ENCODE measurements at regions not wholly inside any gene's neighbourhood (a gene's known extent, or its start where the extent isn't known, plus 50 kb on each side); places are given as distances from the start of the nearest gene placed in this dataset.

- H3K4me1 Mint-ChIP-seq, result no peaks in the 10 kb centered on the region
- H3K36me3 Mint-ChIP-seq, result no peaks in the 10 kb centered on the region
- H3K27me3 Mint-ChIP-seq, result no peaks in the 10 kb centered on the region
- no peaks in the 10 kb centered on the region for H3K36me3 ChIP-seq (ENCODE audit: control insufficient read depth, insufficient read depth, low read length)
- no peak overlapping the region for H3K4me3 Mint-ChIP-seq
- ATAC-seq (ENCODE audit: low read depth in 2 of 2), result no peak
- no peaks in the 10 kb centered on the region for H3K27me3 ChIP-seq (ENCODE audit: control insufficient read depth, insufficient read depth, low read length)
- DNase-seq, result no peak
- H3K4me3 ChIP-seq (ENCODE audit: low read depth, low read length), result no peak overlapping the region
- no peak overlapping the region for H3K27ac Mint-ChIP-seq
- H3K9me3 ChIP-seq (ENCODE audit: control insufficient read depth in 2 of 2, low read length in 2 of 2), result no peaks in the 10 kb centered on the region
- H3K27ac ChIP-seq (ENCODE audit: insufficient read depth, low read length, poor library complexity, severe bottlenecking), result no peak overlapping the region
- H3K9me3 Mint-ChIP-seq, result no peaks in the 10 kb centered on the region
- H3K4me1 ChIP-seq (ENCODE audit: control insufficient read depth, insufficient read depth, low read length, poor library complexity, severe bottlenecking), result no peaks in the 10 kb centered on the region
Measured at GRCh38 chr22:47594836-47595521, 832.5 kb downstream of the TBC1D22A start.

- Mint-ChIP-seq H3K4me3 (no peak overlapping the region), H3K27ac (no peak overlapping the region), H3K36me3 (no peaks in the 10 kb centered on the region), H3K9me3 (peaks cover 0 to 1% (median 0%) of the 10 kb centered on the region in 7 donors), H3K4me1 (no peaks in the 10 kb centered on the region), H3K27me3 (no peaks in the 10 kb centered on the region)
- ATAC-seq (ENCODE audit: low read depth in 2 of 2), result no peak
- Histone ChIP-seq H3K4me1 (ENCODE audit: control insufficient read depth, insufficient read depth, low read length, poor library complexity, severe bottlenecking) (no peaks in the 10 kb centered on the region), H3K36me3 (ENCODE audit: control insufficient read depth, insufficient read depth, low read length) (no peaks in the 10 kb centered on the region), H3K4me3 (ENCODE audit: low read depth, low read length) (no peak overlapping the region), H3K27ac (ENCODE audit: insufficient read depth, low read length, poor library complexity, severe bottlenecking) (no peak overlapping the region), H3K9me3 (ENCODE audit: control insufficient read depth in 2 of 2, low read length in 2 of 2) (no peaks in the 10 kb centered on the region), H3K27me3 (ENCODE audit: control insufficient read depth, insufficient read depth, low read length) (no peaks in the 10 kb centered on the region)
- DNase-seq, result no peak
Measured at GRCh38 chr22:47593911-47594311, 831.5 kb downstream of the TBC1D22A start.

GRCh38 chr22:47593291-47593690, 830.8 kb downstream of the TBC1D22A start:
- no peak for ATAC-seq (ENCODE audit: low read depth in 2 of 2)
- Histone ChIP-seq H3K27ac (ENCODE audit: insufficient read depth, low read length, poor library complexity, severe bottlenecking) (no peak overlapping the region), H3K36me3 (ENCODE audit: control insufficient read depth, insufficient read depth, low read length) (no peaks in the 10 kb centered on the region), H3K9me3 (ENCODE audit: control insufficient read depth in 2 of 2, low read length in 2 of 2) (no peaks in the 10 kb centered on the region), H3K4me3 (ENCODE audit: low read depth, low read length) (no peak overlapping the region), H3K27me3 (ENCODE audit: control insufficient read depth, insufficient read depth, low read length) (no peaks in the 10 kb centered on the region), H3K4me1 (ENCODE audit: control insufficient read depth, insufficient read depth, low read length, poor library complexity, severe bottlenecking) (no peaks in the 10 kb centered on the region)
- H3K27me3 Mint-ChIP-seq, result no peaks in the 10 kb centered on the region
- peaks cover 0 to 1% (median 0%) of the 10 kb centered on the region in 7 donors for H3K9me3 Mint-ChIP-seq
- DNase-seq, result no peak
- no peaks in the 10 kb centered on the region for H3K4me1 Mint-ChIP-seq
- no peak overlapping the region for H3K4me3 Mint-ChIP-seq
- no peak overlapping the region for H3K27ac Mint-ChIP-seq
- no peaks in the 10 kb centered on the region for H3K36me3 Mint-ChIP-seq

GRCh38 chr22:47592791-47593190, 830.3 kb downstream of the TBC1D22A start:
- no peaks in the 10 kb centered on the region for H3K4me1 ChIP-seq (ENCODE audit: control insufficient read depth, insufficient read depth, low read length, poor library complexity, severe bottlenecking)
- ATAC-seq (ENCODE audit: low read depth in 2 of 2), result no peak
- no peaks in the 10 kb centered on the region for H3K27me3 ChIP-seq (ENCODE audit: control insufficient read depth, insufficient read depth, low read length)
- Mint-ChIP-seq H3K36me3 (no peaks in the 10 kb centered on the region), H3K27me3 (no peaks in the 10 kb centered on the region), H3K27ac (no peak overlapping the region), H3K4me1 (no peaks in the 10 kb centered on the region), H3K9me3 (peaks cover 0 to 1% (median 0%) of the 10 kb centered on the region in 7 donors), H3K4me3 (no peak overlapping the region)
- no peak for DNase-seq
- no peak overlapping the region for H3K4me3 ChIP-seq (ENCODE audit: low read depth, low read length)
- H3K27ac ChIP-seq (ENCODE audit: insufficient read depth, low read length, poor library complexity, severe bottlenecking), result no peak overlapping the region
- no peaks in the 10 kb centered on the region for H3K36me3 ChIP-seq (ENCODE audit: control insufficient read depth, insufficient read depth, low read length)
- H3K9me3 ChIP-seq (ENCODE audit: control insufficient read depth in 2 of 2, low read length in 2 of 2), result no peaks in the 10 kb centered on the region

- DNase-seq (no peak), ATAC-seq (ENCODE audit: low read depth in 2 of 2) (no peak)
- H3K36me3 ChIP-seq (ENCODE audit: control insufficient read depth, insufficient read depth, low read length), result no peaks in the 10 kb centered on the region
- H3K4me1 Mint-ChIP-seq, result no peaks in the 10 kb centered on the region
- no peak overlapping the region for H3K4me3 Mint-ChIP-seq
- no peak overlapping the region for H3K4me3 ChIP-seq (ENCODE audit: low read depth, low read length)
- no peaks in the 10 kb centered on the region for H3K27me3 Mint-ChIP-seq
- peaks cover 0 to 1% (median 0%) of the 10 kb centered on the region in 7 donors for H3K9me3 Mint-ChIP-seq
- H3K4me1 ChIP-seq (ENCODE audit: control insufficient read depth, insufficient read depth, low read length, poor library complexity, severe bottlenecking), result no peaks in the 10 kb centered on the region
- no peaks in the 10 kb centered on the region for H3K27me3 ChIP-seq (ENCODE audit: control insufficient read depth, insufficient read depth, low read length)
- H3K27ac Mint-ChIP-seq, result no peak overlapping the region
- no peaks in the 10 kb centered on the region for H3K9me3 ChIP-seq (ENCODE audit: control insufficient read depth in 2 of 2, low read length in 2 of 2)
- no peaks in the 10 kb centered on the region for H3K36me3 Mint-ChIP-seq
- no peak overlapping the region for H3K27ac ChIP-seq (ENCODE audit: insufficient read depth, low read length, poor library complexity, severe bottlenecking)
Measured at GRCh38 chr22:47591709-47592108, 829.3 kb downstream of the TBC1D22A start.

- no peak overlapping the region for H3K27ac Mint-ChIP-seq
- ATAC-seq (ENCODE audit: low read depth in 2 of 2) (no peak), DNase-seq (no peak)
- Histone ChIP-seq H3K9me3 (ENCODE audit: control insufficient read depth in 2 of 2, low read length in 2 of 2) (no peaks in the 10 kb centered on the region), H3K27me3 (ENCODE audit: control insufficient read depth, insufficient read depth, low read length) (no peaks in the 10 kb centered on the region), H3K36me3 (ENCODE audit: control insufficient read depth, insufficient read depth, low read length) (no peaks in the 10 kb centered on the region), H3K4me1 (ENCODE audit: control insufficient read depth, insufficient read depth, low read length, poor library complexity, severe bottlenecking) (no peaks in the 10 kb centered on the region), H3K27ac (ENCODE audit: insufficient read depth, low read length, poor library complexity, severe bottlenecking) (no peak overlapping the region), H3K4me3 (ENCODE audit: low read depth, low read length) (no peak overlapping the region)
- no peaks in the 10 kb centered on the region for H3K4me1 Mint-ChIP-seq
- H3K36me3 Mint-ChIP-seq, result no peaks in the 10 kb centered on the region
- H3K9me3 Mint-ChIP-seq, result peaks cover 0 to 1% (median 0%) of the 10 kb centered on the region in 7 donors
- no peak overlapping the region for H3K4me3 Mint-ChIP-seq
- no peaks in the 10 kb centered on the region for H3K27me3 Mint-ChIP-seq
Measured at GRCh38 chr22:47591016-47591415, 828.6 kb downstream of the TBC1D22A start.

GRCh38 chr22:47589271-47590250, 827.1 kb downstream of the TBC1D22A start:
- no peak overlapping the region for H3K27ac Mint-ChIP-seq
- peaks cover 0 to under 1% of the 10 kb centered on the region in 2 experiments for H3K9me3 ChIP-seq (ENCODE audit: control insufficient read depth in 2 of 2, low read length in 2 of 2)
- ATAC-seq (ENCODE audit: low read depth in 2 of 2), result no peak

More at GRCh38 chr22:47589271-47590250, 827.1 kb downstream of the TBC1D22A start:
- no peak for DNase-seq
- Mint-ChIP-seq H3K4me3 (no peak overlapping the region), H3K9me3 (peaks cover 0 to 7% (median 1%) of the 10 kb centered on the region in 7 donors), H3K36me3 (no peaks in the 10 kb centered on the region), H3K27me3 (no peaks in the 10 kb centered on the region), H3K4me1 (no peaks in the 10 kb centered on the region)
- Histone ChIP-seq H3K27me3 (ENCODE audit: control insufficient read depth, insufficient read depth, low read length) (no peaks in the 10 kb centered on the region), H3K4me1 (ENCODE audit: control insufficient read depth, insufficient read depth, low read length, poor library complexity, severe bottlenecking) (no peaks in the 10 kb centered on the region), H3K27ac (ENCODE audit: insufficient read depth, low read length, poor library complexity, severe bottlenecking) (no peak overlapping the region), H3K4me3 (ENCODE audit: low read depth, low read length) (no peak overlapping the region), H3K36me3 (ENCODE audit: control insufficient read depth, insufficient read depth, low read length) (no peaks in the 10 kb centered on the region)
